ENCODE measurements at regions not wholly inside any gene's neighbourhood (a gene's known extent, or its start where the extent isn't known, plus 50 kb on each side); places are given as distances from the start of the nearest gene placed in this dataset.

GRCh38 chr15:26128611-26129140 is 265.5 kb upstream of the ATP10A start:
- TF ChIP-seq GATA2 (IDR thresholded peaks at IDR 0.05; ENCODE audit: low read depth, low read length), result no peak
- TF ChIP-seq GATA3 (IDR thresholded peaks at IDR 0.05; ENCODE audit: low read depth, low read length), result no peak

All from SH-SY5Y (cell line).